ENCODE measurements at regions not wholly inside any gene's neighbourhood (a gene's known extent, or its start where the extent isn't known, plus 50 kb on each side); places are given as distances from the start of the nearest gene placed in this dataset.

GRCh38 chr2:234770031-234770506 lies 181.7 kb upstream of the SH3BP4 start:
- Histone ChIP-seq H3K9me3 (ENCODE audit: control insufficient read depth in 2 of 2, low read length in 2 of 2) (no peaks in the 10 kb centered on the region), H3K27ac (ENCODE audit: low read depth in 2 of 2, low read length in 2 of 2) (no peak overlapping the region), H3K9ac (ENCODE audit: low read depth in 1 of 2, low read length in 2 of 2) (no peak overlapping the region), H3K4me3 (ENCODE audit: low read length in 2 of 2) (no peak overlapping the region), H3K27me3 (ENCODE audit: control insufficient read depth in 2 of 2, insufficient read depth in 2 of 2, low read length in 2 of 2) (no peaks in the 10 kb centered on the region), H3K36me3 (ENCODE audit: control insufficient read depth in 2 of 2, insufficient read depth in 2 of 2, low read length in 2 of 2) (no peaks in the 10 kb centered on the region), H3K4me1 (ENCODE audit: control insufficient read depth in 2 of 2, insufficient read depth in 2 of 2, low read length in 2 of 2) (no peaks in the 10 kb centered on the region)

DNA sequence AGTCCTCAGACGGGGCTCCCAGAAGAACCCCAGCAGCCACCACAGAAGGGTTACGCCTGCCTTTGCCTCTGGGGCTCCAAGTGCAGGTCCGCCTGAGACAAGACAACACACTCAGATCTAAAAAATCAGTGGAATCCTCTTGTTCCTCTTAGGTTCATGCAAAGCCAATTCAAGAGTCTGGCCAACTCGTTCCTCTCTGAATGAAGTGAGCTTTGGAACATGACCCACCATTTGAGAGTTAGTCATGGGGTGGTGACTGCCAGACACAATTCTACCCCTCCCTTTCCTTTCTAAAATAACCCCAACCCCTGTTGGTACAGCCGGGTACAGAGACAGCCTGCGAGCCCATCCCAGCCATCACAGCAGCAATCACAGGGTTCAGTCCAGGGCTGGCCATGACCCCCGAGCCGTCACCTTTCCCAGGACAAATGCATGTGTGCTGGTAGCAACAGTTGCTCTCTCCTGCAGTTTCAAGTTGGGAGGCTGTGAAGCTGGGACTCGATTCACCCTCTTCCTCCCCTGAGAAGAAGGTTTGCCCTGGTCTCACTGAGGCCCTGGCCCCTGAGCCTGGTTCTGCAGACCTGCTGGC lies 183.1 kb upstream of the SH3BP4 start:
- no peaks in the 10 kb centered on the region for H3K27me3 ChIP-seq (ENCODE audit: control insufficient read depth in 2 of 2, insufficient read depth in 2 of 2, low read length in 2 of 2)
- H3K9me3 ChIP-seq (ENCODE audit: control insufficient read depth in 2 of 2, low read length in 2 of 2) = no peaks in the 10 kb centered on the region
- H3K36me3 ChIP-seq (ENCODE audit: control insufficient read depth in 2 of 2, insufficient read depth in 2 of 2, low read length in 2 of 2) = no peaks in the 10 kb centered on the region
- no peak overlapping the region for H3K9ac ChIP-seq (ENCODE audit: low read depth in 1 of 2, low read length in 2 of 2)
- no peak overlapping the region for H3K27ac ChIP-seq (ENCODE audit: low read depth in 2 of 2, low read length in 2 of 2)
- no peak overlapping the region for H3K4me3 ChIP-seq (ENCODE audit: low read length in 2 of 2)
- H3K4me1 ChIP-seq (ENCODE audit: control insufficient read depth in 2 of 2, insufficient read depth in 2 of 2, low read length in 2 of 2) = no peaks in the 10 kb centered on the region

GRCh38 chr2:234765279-234765678 lies 186.5 kb upstream of the SH3BP4 start:
- Histone ChIP-seq H3K27ac (ENCODE audit: low read depth in 2 of 2, low read length in 2 of 2) (no peak overlapping the region), H3K4me3 (ENCODE audit: low read length in 2 of 2) (no peak overlapping the region), H3K9me3 (ENCODE audit: control insufficient read depth in 2 of 2, low read length in 2 of 2) (no peaks in the 10 kb centered on the region), H3K9ac (ENCODE audit: low read depth in 1 of 2, low read length in 2 of 2) (no peak overlapping the region), H3K27me3 (ENCODE audit: control insufficient read depth in 2 of 2, insufficient read depth in 2 of 2, low read length in 2 of 2) (no peaks in the 10 kb centered on the region), H3K4me1 (ENCODE audit: control insufficient read depth in 2 of 2, insufficient read depth in 2 of 2, low read length in 2 of 2) (no peaks in the 10 kb centered on the region), H3K36me3 (ENCODE audit: control insufficient read depth in 2 of 2, insufficient read depth in 2 of 2, low read length in 2 of 2) (no peaks in the 10 kb centered on the region)

- no peaks in the 10 kb centered on the region for H3K36me3 ChIP-seq (ENCODE audit: control insufficient read depth in 2 of 2, insufficient read depth in 2 of 2, low read length in 2 of 2)
- no peaks in the 10 kb centered on the region for H3K4me1 ChIP-seq (ENCODE audit: control insufficient read depth in 2 of 2, insufficient read depth in 2 of 2, low read length in 2 of 2)
- no peak overlapping the region for H3K27ac ChIP-seq (ENCODE audit: low read depth in 2 of 2, low read length in 2 of 2)
- H3K9me3 ChIP-seq (ENCODE audit: control insufficient read depth in 2 of 2, low read length in 2 of 2) = no peaks in the 10 kb centered on the region
- no peak overlapping the region for H3K4me3 ChIP-seq (ENCODE audit: low read length in 2 of 2)
- H3K27me3 ChIP-seq (ENCODE audit: control insufficient read depth in 2 of 2, insufficient read depth in 2 of 2, low read length in 2 of 2) = no peaks in the 10 kb centered on the region
- no peak overlapping the region for H3K9ac ChIP-seq (ENCODE audit: low read depth in 1 of 2, low read length in 2 of 2)
Observed at GRCh38 chr2:234764372-234764771, 187.4 kb upstream of the SH3BP4 start.

DNA sequence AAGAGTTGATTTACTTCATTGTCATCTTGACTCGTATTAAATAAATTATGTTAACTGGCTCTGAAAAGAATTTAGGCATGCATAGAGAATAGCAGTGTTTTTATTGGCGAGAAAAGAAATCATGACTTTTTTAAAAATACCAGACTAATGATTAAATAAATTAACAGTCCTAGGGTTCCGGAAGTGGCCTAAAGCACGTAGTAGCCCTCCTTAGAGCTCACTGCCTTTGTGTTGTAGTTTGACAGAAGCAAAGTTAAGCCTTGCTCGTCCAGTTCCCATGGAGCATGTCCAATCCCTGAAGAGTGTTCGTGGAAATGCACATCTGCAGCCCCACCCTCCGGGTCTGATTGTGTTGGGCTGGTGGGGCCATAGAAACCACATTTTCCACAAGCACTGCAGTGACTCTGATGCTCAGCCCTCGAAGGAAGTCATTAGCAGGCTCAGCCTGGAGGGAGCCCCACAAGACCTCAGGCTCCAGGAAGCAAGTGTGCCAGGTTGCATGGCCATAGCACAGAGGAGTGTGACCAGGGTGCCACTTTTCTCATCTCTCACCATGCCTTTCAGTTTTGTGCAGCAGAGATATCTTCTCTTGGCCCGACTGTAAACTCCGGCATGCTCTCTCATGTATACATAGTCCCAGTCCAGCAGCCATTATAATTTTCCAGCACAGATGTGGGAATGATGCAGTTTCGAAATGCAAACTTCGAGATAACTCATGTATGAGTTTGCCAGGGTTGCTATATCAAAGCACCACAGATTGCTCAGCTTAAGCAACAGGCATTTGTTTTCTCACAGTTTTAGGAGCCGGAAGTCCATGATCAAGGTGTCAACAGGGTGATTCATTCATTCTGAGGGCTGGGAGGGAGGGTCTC lies 188.6 kb upstream of the SH3BP4 start:
- Histone ChIP-seq H3K4me1 (ENCODE audit: control insufficient read depth in 2 of 2, insufficient read depth in 2 of 2, low read length in 2 of 2) (no peaks in the 10 kb centered on the region), H3K9ac (ENCODE audit: low read depth in 1 of 2, low read length in 2 of 2) (no peak overlapping the region), H3K36me3 (ENCODE audit: control insufficient read depth in 2 of 2, insufficient read depth in 2 of 2, low read length in 2 of 2) (no peaks in the 10 kb centered on the region), H3K27me3 (ENCODE audit: control insufficient read depth in 2 of 2, insufficient read depth in 2 of 2, low read length in 2 of 2) (no peaks in the 10 kb centered on the region), H3K27ac (ENCODE audit: low read depth in 2 of 2, low read length in 2 of 2) (no peak overlapping the region), H3K4me3 (ENCODE audit: low read length in 2 of 2) (no peak overlapping the region), H3K9me3 (ENCODE audit: control insufficient read depth in 2 of 2, low read length in 2 of 2) (no peaks in the 10 kb centered on the region)

- Histone ChIP-seq H3K27ac (ENCODE audit: low read depth in 2 of 2, low read length in 2 of 2) (no peak overlapping the region), H3K9me3 (ENCODE audit: control insufficient read depth in 2 of 2, low read length in 2 of 2) (no peaks in the 10 kb centered on the region), H3K4me1 (ENCODE audit: control insufficient read depth in 2 of 2, insufficient read depth in 2 of 2, low read length in 2 of 2) (no peaks in the 10 kb centered on the region), H3K4me3 (ENCODE audit: low read length in 2 of 2) (no peak overlapping the region), H3K27me3 (ENCODE audit: control insufficient read depth in 2 of 2, insufficient read depth in 2 of 2, low read length in 2 of 2) (no peaks in the 10 kb centered on the region), H3K9ac (ENCODE audit: low read depth in 1 of 2, low read length in 2 of 2) (no peak overlapping the region), H3K36me3 (ENCODE audit: control insufficient read depth in 2 of 2, insufficient read depth in 2 of 2, low read length in 2 of 2) (no peaks in the 10 kb centered on the region)
Observed at GRCh38 chr2:234761910-234762309, 189.9 kb upstream of the SH3BP4 start.

GRCh38 chr2:234754126-234754525 lies 197.7 kb upstream of the SH3BP4 start:
- no peaks in the 10 kb centered on the region for H3K36me3 ChIP-seq (ENCODE audit: control insufficient read depth in 2 of 2, insufficient read depth in 2 of 2, low read length in 2 of 2)
- H3K27ac ChIP-seq (ENCODE audit: low read depth in 2 of 2, low read length in 2 of 2) = no peak overlapping the region
- no peak overlapping the region for H3K4me3 ChIP-seq (ENCODE audit: low read length in 2 of 2)
- H3K9ac ChIP-seq (ENCODE audit: low read depth in 1 of 2, low read length in 2 of 2) = no peak overlapping the region
- H3K9me3 ChIP-seq (ENCODE audit: control insufficient read depth in 2 of 2, low read length in 2 of 2) = no peaks in the 10 kb centered on the region
- H3K4me1 ChIP-seq (ENCODE audit: control insufficient read depth in 2 of 2, insufficient read depth in 2 of 2, low read length in 2 of 2) = no peaks in the 10 kb centered on the region
- H3K27me3 ChIP-seq (ENCODE audit: control insufficient read depth in 2 of 2, insufficient read depth in 2 of 2, low read length in 2 of 2) = no peaks in the 10 kb centered on the region

- no peaks in the 10 kb centered on the region for H3K9me3 ChIP-seq (ENCODE audit: control insufficient read depth in 2 of 2, low read length in 2 of 2)
- H3K36me3 ChIP-seq (ENCODE audit: control insufficient read depth in 2 of 2, insufficient read depth in 2 of 2, low read length in 2 of 2) = no peaks in the 10 kb centered on the region
- H3K27me3 ChIP-seq (ENCODE audit: control insufficient read depth in 2 of 2, insufficient read depth in 2 of 2, low read length in 2 of 2) = no peaks in the 10 kb centered on the region
- no peak overlapping the region for H3K4me3 ChIP-seq (ENCODE audit: low read length in 2 of 2)
- no peaks in the 10 kb centered on the region for H3K4me1 ChIP-seq (ENCODE audit: control insufficient read depth in 2 of 2, insufficient read depth in 2 of 2, low read length in 2 of 2)
- H3K27ac ChIP-seq (ENCODE audit: low read depth in 2 of 2, low read length in 2 of 2) = no peak overlapping the region
- H3K9ac ChIP-seq (ENCODE audit: low read depth in 1 of 2, low read length in 2 of 2) = no peak overlapping the region
Observed at GRCh38 chr2:234753701-234754100, 198.1 kb upstream of the SH3BP4 start.

- H3K27ac ChIP-seq (ENCODE audit: low read depth in 2 of 2, low read length in 2 of 2) = no peak overlapping the region
- no peaks in the 10 kb centered on the region for H3K4me1 ChIP-seq (ENCODE audit: control insufficient read depth in 2 of 2, insufficient read depth in 2 of 2, low read length in 2 of 2)
- no peaks in the 10 kb centered on the region for H3K27me3 ChIP-seq (ENCODE audit: control insufficient read depth in 2 of 2, insufficient read depth in 2 of 2, low read length in 2 of 2)
Observed at GRCh38 chr2:234752966-234753365, 198.9 kb upstream of the SH3BP4 start.

GRCh38 chr2:234751275-234751973 lies 200.4 kb upstream of the SH3BP4 start:
- Histone ChIP-seq H3K4me1 (ENCODE audit: control insufficient read depth in 2 of 2, insufficient read depth in 2 of 2, low read length in 2 of 2) (no peaks in the 10 kb centered on the region), H3K27ac (ENCODE audit: low read depth in 2 of 2, low read length in 2 of 2) (no peak overlapping the region), H3K9me3 (ENCODE audit: control insufficient read depth in 2 of 2, low read length in 2 of 2) (no peaks in the 10 kb centered on the region), H3K27me3 (ENCODE audit: control insufficient read depth in 2 of 2, insufficient read depth in 2 of 2, low read length in 2 of 2) (no peaks in the 10 kb centered on the region), H3K4me3 (ENCODE audit: low read length in 2 of 2) (no peak overlapping the region), H3K9ac (ENCODE audit: low read depth in 1 of 2, low read length in 2 of 2) (no peak overlapping the region), H3K36me3 (ENCODE audit: control insufficient read depth in 2 of 2, insufficient read depth in 2 of 2, low read length in 2 of 2) (no peaks in the 10 kb centered on the region)

More at GRCh38 chr2:234752966-234753365, 198.9 kb upstream of the SH3BP4 start:
- H3K4me3 ChIP-seq (ENCODE audit: low read length in 2 of 2) = no peak overlapping the region
- H3K9me3 ChIP-seq (ENCODE audit: control insufficient read depth in 2 of 2, low read length in 2 of 2) = no peaks in the 10 kb centered on the region
- H3K9ac ChIP-seq (ENCODE audit: low read depth in 1 of 2, low read length in 2 of 2) = no peak overlapping the region
- H3K36me3 ChIP-seq (ENCODE audit: control insufficient read depth in 2 of 2, insufficient read depth in 2 of 2, low read length in 2 of 2) = no peaks in the 10 kb centered on the region
